NCI-H1105 treated with DMSO at 0.1 percent for 48 hours (cell line): ENCODE measurements at regions not wholly inside any gene's neighbourhood (a gene's known extent, or its start where the extent isn't known, plus 50 kb on each side); places are given as distances from the start of the nearest gene placed in this dataset.

Experiments
- DNase-seq: peaks from one replicate; lab custom pipeline; 2025; lab: John Stamatoyannopoulos, UW

DNA sequence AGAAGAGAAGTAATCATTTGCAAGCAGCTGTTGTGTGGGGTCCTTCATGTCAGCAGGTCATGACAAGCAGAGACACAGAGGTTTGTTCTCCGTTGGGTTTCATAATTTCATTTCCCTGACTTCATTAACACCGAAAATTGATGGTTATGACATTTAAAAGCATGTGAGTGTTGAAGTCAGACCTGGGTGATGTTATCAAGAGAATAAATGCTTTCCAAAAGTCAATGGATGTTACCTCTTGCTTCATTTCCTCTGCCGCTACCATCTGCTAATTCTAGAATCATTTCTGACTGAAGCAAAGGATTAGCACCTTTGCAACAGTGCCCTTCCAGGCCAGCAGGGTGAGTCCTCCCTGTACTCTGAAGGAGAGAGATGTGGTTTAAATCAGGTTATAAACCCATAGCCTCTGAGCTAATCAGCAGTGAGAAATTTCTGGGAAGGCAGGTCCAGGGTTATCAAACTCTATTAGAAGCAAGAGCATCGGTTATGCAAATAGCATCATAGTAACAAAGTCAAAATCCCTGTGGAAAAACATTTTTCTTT is 446.2 kb downstream of the PIK3C3 start:
- no peak for DNase-seq

GRCh38 chr18:42404151-42404550 is 449.1 kb downstream of the PIK3C3 start:
- no peak for DNase-seq

DNA sequence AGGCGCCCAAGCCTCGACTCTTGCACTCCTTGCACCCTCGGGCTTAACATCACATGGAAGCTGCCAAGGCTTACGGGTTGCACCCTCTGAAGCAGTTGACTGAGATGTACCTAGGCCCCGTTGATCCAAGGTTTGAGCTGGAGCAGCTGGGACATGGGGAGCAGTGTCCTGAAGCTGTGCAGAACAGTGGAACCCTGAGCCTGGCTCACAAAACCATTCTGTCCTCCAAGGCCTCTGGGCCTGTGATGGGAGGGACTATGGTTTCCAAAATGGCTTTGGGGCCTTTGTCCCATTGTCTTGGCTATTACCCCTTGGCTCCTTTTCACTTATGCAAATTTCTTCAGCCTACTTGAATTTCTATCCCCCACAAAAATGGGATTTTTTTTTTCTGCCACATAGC is 454.0 kb downstream of the PIK3C3 start:
- DNase-seq, result no peak

- no peak for DNase-seq
These were observed 457.2 kb downstream of the PIK3C3 start for GRCh38 chr18:42412281-42412680.

GRCh38 chr18:42412896-42413295 is 457.9 kb downstream of the PIK3C3 start:
- no peak for DNase-seq

DNA sequence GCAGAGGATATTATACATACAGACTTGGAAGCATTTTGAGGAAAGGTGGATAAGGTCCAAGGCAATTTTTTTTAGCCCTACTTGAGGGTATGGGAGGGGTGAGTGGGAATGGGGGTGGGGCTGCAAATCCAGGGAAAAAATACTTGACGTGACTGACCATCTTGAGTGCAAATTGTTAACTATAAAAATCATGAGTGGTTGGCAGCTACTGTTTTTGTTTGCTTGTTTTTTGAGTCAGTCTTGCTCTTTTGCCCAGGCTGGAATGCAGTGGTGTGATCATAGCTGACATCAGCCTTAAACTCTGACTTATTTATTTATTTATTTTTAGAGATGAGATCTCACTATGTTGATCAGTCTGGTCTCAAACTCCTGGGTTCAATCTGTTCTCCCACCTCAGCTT is 458.8 kb downstream of the PIK3C3 start:
- no peak for DNase-seq

DNA sequence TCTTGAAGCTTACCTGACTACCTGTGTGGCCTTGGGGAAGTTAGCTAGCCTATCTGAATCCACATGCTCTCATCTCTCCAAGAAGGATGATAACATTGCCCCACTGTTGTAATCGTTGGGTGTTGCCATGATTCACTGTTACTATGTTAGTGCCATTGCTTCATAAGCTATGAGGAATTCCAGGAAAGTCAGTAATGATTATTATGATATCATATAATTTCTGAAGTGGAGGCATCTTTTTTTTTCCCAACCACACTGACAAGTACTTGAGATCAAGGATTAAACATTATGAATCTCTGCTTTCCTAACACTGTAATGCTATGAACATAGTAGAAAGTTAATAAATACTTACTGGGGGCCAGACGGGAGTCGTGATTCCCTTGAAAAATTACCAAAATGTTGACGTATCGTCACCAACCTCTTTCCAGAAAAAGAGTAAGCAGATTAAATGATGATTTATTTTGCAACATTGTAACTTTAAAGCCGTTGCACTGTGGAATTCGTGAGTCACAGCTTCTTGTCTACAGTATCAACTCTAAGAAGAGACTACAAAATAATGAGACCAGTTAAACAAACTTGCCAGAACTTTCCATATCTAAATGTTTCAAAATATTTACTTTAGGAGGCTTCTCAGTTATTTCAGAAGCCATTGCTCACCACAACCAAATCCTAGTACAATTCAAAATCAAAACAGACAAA is 459.9 kb downstream of the PIK3C3 start:
- DNase-seq, result no peak

DNA sequence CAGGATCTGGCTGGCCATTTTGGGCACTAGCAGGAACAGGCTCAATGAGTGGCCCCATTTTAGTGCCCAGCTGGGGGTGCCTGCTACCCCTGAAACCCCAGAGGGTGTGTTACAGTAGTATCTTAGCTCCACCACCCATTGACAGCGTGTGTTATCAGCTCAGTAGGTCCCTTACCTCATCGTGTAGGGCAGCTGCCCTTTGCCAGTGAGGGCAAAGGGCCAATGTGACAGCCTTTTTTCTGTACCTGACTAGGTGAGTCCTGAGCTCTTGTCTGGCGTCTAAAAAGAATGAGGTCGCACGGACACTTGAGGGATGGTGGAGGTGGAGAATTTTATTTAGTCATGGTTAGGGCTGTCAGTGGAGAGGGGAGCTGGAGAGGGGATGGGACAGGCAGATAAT is 462.2 kb downstream of the PIK3C3 start:
- DNase-seq, result no peak

- DNase-seq, result no peak
These were observed 463.1 kb downstream of the PIK3C3 start for GRCh38 chr18:42418121-42418520.

DNA sequence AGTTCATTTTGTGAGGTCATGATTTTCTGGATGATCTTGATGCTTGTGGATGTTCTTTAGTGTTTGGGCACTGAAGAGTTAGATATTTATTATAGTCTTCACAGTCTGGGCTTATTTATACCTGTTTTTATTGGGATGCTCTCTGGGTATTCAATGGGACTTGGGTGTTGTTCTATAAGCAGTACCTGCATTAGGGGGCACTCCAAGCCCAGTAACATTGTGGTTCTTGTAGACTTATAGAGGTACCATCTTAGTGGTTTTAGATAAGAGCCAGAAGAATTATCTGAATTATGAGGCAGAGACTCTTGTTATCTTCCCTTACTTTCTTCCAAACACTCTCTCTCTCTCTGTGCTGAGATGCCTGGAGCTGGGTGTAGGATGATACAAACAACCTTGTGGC is 470.0 kb downstream of the PIK3C3 start:
- no peak for DNase-seq

- DNase-seq, result no peak
These were observed 471.5 kb downstream of the PIK3C3 start for GRCh38 chr18:42426496-42427015.

DNA sequence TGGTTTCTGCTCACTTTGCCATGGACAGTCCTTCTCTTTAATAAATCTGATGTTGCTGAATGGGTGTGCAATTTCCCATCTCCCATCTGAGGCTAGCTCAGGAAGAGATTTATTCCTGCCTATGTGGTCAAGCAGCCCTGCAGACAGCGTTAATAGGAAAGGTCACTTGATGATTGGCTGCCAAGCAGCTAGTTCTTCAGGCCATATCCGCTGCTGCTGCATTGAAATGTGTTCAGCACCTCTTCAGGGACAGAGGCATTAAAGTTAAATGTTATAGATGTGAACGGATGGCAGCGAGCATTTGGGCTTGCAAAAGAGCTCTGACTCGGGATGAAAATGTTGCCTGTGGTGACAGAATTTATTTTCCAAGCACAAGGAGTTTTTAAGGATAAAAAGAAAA is 474.2 kb downstream of the PIK3C3 start:
- no peak for DNase-seq

DNA sequence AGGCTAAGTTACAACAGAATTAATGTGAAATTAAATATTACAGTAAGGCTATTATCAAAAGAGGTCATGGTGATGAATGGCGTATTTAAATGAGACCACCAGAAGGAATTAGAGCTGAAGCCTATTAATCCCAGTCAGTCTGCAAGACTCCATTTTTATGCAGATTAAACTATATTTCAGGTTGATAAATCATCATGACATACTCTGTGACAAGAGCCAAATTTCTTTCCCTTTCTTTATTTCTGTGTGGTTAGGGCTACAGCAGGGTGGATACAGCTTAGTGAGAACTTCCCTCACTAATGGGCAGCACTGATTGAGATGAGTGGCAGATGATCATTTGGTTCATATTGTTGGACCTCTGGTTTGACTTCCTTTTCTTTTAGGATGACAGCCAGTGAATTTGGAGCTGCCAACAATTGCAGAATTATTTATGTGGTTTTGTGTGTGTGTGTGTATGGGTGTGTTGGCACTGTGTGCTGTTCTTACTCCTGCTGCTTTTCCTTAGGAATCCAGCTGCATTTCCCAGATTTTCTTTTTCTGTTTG is 481.3 kb downstream of the PIK3C3 start:
- DNase-seq, result no peak

- DNase-seq, result no peak
These were observed 482.0 kb downstream of the PIK3C3 start for GRCh38 chr18:42437001-42437400.

DNA sequence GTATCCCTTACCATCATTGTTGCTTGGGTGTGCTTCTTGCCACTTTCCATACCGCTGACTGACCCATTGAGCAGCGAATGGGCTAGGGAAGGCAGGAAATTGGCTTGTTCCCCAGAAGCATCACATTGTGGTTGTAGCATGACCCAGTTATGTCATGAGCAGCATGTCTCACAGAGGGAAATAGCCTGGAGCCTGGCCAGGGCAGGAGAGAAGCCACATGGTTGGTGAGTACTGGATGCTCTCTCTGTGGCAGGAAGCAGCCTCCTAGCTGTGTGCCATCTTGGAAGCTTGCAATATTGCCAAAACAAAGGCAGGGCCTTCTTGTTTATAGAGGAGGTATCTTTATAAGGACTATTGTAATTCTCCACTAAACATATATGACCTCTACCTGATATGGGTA is 482.6 kb downstream of the PIK3C3 start:
- no peak for DNase-seq

GRCh38 chr18:42442656-42443055 is 487.6 kb downstream of the PIK3C3 start:
- no peak for DNase-seq

DNA sequence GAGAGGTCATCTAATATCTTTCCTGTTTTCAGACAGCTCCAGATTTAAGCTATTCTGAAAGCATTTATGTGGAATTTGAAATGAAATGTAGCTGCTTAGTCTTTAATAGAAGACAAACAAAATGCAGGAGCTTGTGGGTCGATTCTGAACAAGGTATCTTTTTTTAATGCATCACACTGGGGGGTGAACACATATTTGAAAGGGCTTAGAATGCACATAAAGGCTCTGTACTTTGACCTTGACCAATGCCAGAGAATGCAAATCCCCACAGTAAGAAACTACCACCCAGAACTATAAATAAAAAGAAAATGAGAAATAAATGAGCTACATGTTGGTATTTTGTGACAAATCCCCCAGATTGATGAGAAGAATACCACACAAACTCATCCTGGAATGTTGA is 489.3 kb downstream of the PIK3C3 start:
- DNase-seq, result no peak

DNA sequence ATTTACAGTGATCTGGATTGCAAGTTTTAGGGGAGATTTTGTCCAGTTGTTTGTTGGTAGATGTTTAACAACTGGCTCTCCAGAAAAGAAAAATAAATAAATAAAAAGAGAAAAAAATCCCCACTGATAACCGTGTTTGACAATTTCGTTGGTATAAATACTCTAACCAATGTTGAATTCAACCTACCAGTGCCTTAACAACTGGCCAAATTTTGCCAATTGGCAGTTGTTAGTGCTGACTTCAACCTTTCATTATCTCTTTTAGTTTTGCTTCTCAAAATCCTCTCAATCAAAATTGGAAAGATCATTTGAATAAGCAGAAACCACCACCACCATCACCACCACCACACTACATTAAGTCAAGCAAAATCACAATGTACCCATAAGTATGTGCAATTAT is 490.3 kb downstream of the PIK3C3 start:
- DNase-seq, result no peak

- DNase-seq, result no peak
These were observed 491.2 kb downstream of the PIK3C3 start for GRCh38 chr18:42446195-42446594.

DNA sequence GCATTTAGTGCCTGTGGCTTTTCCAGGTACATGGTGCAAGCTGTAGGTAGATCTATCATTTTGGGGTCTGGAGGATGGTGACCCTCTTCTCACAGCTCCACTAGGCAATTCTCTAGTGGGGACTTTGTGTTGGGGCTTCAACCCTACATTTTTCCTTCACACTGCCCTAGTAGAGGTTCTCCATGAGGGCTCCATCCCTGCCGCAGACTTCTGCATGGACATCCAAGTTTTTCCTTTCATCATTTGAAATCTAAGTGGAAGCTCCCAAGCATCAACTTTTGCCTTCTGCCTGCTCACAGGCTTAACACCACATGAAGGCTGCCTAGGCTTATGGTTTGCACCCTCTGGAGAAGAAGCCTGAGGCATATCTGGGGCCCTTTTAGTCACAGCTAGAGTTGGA is 492.7 kb downstream of the PIK3C3 start:
- no peak for DNase-seq

DNA sequence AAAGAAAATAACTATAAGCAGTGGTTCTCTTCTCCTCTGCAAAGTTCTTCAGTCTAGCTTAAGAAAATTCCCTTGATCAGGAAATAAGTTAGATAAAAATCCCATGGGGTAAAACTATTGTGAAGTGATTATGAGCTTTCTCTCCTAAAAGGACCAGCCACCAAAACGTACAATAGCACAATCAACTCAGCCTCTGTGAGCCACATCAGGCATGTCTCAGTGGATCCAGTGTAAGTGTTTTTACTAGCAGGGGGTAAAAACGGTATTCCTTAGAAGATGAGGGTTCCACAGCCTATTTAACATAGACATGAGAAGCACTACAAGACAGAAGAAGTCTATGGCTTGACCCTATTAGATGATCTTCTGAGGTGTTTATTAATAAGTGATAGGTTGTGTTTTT is 503.2 kb downstream of the PIK3C3 start:
- DNase-seq, result no peak

- no peak for DNase-seq
These were observed 504.8 kb downstream of the PIK3C3 start for GRCh38 chr18:42459873-42460272.

- DNase-seq, result no peak
These were observed 516.9 kb downstream of the PIK3C3 start for GRCh38 chr18:42471885-42472284.

DNA sequence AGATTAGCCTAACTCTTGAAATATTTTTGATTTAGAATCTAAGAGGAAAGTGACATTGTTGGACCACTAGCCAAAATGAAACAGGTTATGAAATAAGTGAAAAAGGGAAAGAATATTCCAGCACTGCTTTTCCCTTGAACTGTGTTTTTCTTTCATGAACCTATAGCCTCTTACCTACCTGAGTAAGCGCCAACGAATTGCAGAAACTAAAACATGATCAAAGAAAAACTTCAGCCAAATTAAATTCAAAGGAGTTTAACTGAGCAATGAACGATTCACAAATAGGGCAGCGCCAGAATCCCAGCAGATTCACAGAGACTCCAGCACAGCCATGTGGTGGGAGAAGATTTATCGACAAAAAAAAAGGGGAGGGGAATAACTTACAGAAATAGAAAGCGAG is 518.6 kb downstream of the PIK3C3 start:
- DNase-seq, result no peak
